ENCODE measurements at regions not wholly inside any gene's neighbourhood (a gene's known extent, or its start where the extent isn't known, plus 50 kb on each side); places are given as distances from the start of the nearest gene placed in this dataset.

- no peaks in the 10 kb centered on the region for H3K27me3 ChIP-seq (ENCODE audit: control insufficient read depth, low read length)
- H3K9me3 ChIP-seq (ENCODE audit: control insufficient read depth, insufficient read depth, low read length) = no peaks in the 10 kb centered on the region
- no peaks in the 10 kb centered on the region for H3K36me3 ChIP-seq (ENCODE audit: control insufficient read depth, low read length)
- H3K79me2 ChIP-seq (ENCODE audit: control insufficient read depth, low read length) = no peaks in the 10 kb centered on the region
- no peak overlapping the region for H3K27ac ChIP-seq (ENCODE audit: low read depth, low read length)
- no peak overlapping the region for H3K4me2 ChIP-seq (ENCODE audit: low read length)
- H4K20me1 ChIP-seq (ENCODE audit: control insufficient read depth, insufficient read depth, low read depth, low read length) = no peaks in the 10 kb centered on the region
- H3K4me1 ChIP-seq (ENCODE audit: control insufficient read depth, low read length) = peaks cover 4% of the 10 kb centered on the region
- TF ChIP-seq CTCF (IDR thresholded peaks at IDR 0.05; ENCODE audit: low read depth, low read length, poor library complexity, severe bottlenecking) = no peak
- no peak for TF ChIP-seq EZH2phosphoT487 (IDR thresholded peaks at IDR 0.05; ENCODE audit: borderline replicate concordance, low read length)
- no peaks in the 10 kb centered on the region for H3F3A ChIP-seq (ENCODE audit: control insufficient read depth, insufficient read depth)
- no peak overlapping the region for H3K4me3 ChIP-seq (ENCODE audit: low read length)
- no peaks in the 10 kb centered on the region for H3K9me2 ChIP-seq (replicated peaks; ENCODE audit: control insufficient read depth, low read length)
Measured at GRCh38 chr14:89630101-89630829, 213.2 kb upstream of the FOXN3 start.

DNA sequence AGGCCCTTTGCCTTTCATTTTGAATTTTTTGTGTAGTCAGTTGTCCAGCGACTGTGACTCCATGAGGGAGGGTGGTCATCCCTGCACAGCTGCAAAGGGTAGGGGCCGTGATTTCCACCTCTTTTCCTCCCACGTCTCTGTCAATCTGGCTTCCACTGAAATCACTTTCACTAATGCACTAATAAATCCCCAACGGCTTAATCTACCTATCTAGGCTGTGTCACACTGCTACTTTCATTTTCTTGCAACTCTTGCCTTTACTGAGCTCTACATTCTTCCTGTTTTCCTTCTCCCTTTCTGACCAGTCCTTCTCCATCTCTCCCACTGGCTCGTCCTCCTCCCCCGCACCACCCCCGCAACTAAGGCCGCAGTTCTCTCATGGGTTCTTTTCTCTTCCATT, 212.3 kb upstream of the FOXN3 start:
- no peaks in the 10 kb centered on the region for H3F3A ChIP-seq (ENCODE audit: control insufficient read depth, insufficient read depth)
- H4K20me1 ChIP-seq (ENCODE audit: control insufficient read depth, insufficient read depth, low read depth, low read length) = no peaks in the 10 kb centered on the region
- no peak overlapping the region for H3K27ac ChIP-seq (ENCODE audit: low read depth, low read length)
- H3K9me3 ChIP-seq (ENCODE audit: control insufficient read depth, insufficient read depth, low read length) = no peaks in the 10 kb centered on the region
- no peak overlapping the region for H3K4me3 ChIP-seq (ENCODE audit: low read length)
- no peak overlapping the region for H3K4me2 ChIP-seq (ENCODE audit: low read length)
- no peaks in the 10 kb centered on the region for H3K27me3 ChIP-seq (ENCODE audit: control insufficient read depth, low read length)
- H3K4me1 ChIP-seq (ENCODE audit: control insufficient read depth, low read length) = peaks cover 4% of the 10 kb centered on the region
- no peaks in the 10 kb centered on the region for H3K9me2 ChIP-seq (replicated peaks; ENCODE audit: control insufficient read depth, low read length)
- H3K36me3 ChIP-seq (ENCODE audit: control insufficient read depth, low read length) = no peaks in the 10 kb centered on the region
- TF ChIP-seq CTCF (IDR thresholded peaks at IDR 0.05; ENCODE audit: low read depth, low read length, poor library complexity, severe bottlenecking) (no peak), EZH2phosphoT487 (IDR thresholded peaks at IDR 0.05; ENCODE audit: borderline replicate concordance, low read length) (no peak)
- H3K79me2 ChIP-seq (ENCODE audit: control insufficient read depth, low read length) = no peaks in the 10 kb centered on the region

- H3K4me2 ChIP-seq (ENCODE audit: low read length) = no peak overlapping the region
- no peak overlapping the region for H3K4me3 ChIP-seq (ENCODE audit: low read length)
- no peaks in the 10 kb centered on the region for H3K9me2 ChIP-seq (replicated peaks; ENCODE audit: control insufficient read depth, low read length)
- H3K79me2 ChIP-seq (ENCODE audit: control insufficient read depth, low read length) = no peaks in the 10 kb centered on the region
- peaks cover 4% of the 10 kb centered on the region for H3K4me1 ChIP-seq (ENCODE audit: control insufficient read depth, low read length)
- no peak for TF ChIP-seq CTCF (IDR thresholded peaks at IDR 0.05; ENCODE audit: low read depth, low read length, poor library complexity, severe bottlenecking)
- no peaks in the 10 kb centered on the region for H3K27me3 ChIP-seq (ENCODE audit: control insufficient read depth, low read length)
- H3K27ac ChIP-seq (ENCODE audit: low read depth, low read length) = no peak overlapping the region
- H3K36me3 ChIP-seq (ENCODE audit: control insufficient read depth, low read length) = no peaks in the 10 kb centered on the region
- H3K9me3 ChIP-seq (ENCODE audit: control insufficient read depth, insufficient read depth, low read length) = no peaks in the 10 kb centered on the region
- no peaks in the 10 kb centered on the region for H4K20me1 ChIP-seq (ENCODE audit: control insufficient read depth, insufficient read depth, low read depth, low read length)
- no peaks in the 10 kb centered on the region for H3F3A ChIP-seq (ENCODE audit: control insufficient read depth, insufficient read depth)
Measured at GRCh38 chr14:89628521-89628920, 211.5 kb upstream of the FOXN3 start.

All from DOHH2 (cell line).